NB4 (cell line): ENCODE measurements at regions not wholly inside any gene's neighbourhood (a gene's known extent, or its start where the extent isn't known, plus 50 kb on each side); places are given as distances from the start of the nearest gene placed in this dataset.

Experiments used
- MYC ChIP-seq: IDR thresholded peaks from 2 replicates; pipeline ENCODE4 v1.6.1; 2011; ENCODE audit warnings: low read depth, low read length
- POLR2A ChIP-seq: IDR thresholded peaks from 2 replicates; pipeline ENCODE4 v1.6.1; 2011; ENCODE audit warnings: mild to moderate bottlenecking; ENCODE audit not compliant: insufficient read length; ENCODE audit errors: extremely low read depth
- TF ChIP-seq, protein P1 (sequence below): IDR thresholded peaks from one replicate; pipeline ENCODE4 v1.5.1; 2012; ENCODE audit warnings: low read depth, low read length

DNA sequence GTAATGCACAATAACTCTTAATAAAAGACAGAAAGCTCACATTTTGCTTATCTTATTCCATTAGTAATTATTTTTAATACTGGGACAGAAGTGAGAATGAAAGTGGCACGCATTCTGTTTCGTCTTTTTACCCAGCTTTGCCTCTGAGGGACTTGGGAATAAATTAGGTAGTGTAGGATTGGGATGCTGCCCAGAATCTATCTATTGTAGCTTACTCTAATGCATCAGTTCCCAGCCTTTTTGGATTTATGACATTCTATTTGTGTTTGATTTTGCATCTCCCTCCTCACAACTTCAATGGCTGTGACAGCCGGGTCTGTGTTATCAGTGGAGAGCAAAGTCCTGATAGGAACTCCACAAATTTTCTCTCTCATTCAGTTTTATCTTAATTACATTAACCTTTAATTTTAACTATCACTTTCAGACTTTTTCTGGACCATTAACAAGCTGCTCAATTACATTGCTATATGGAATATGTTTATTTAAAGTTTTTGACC is 62.9 kb upstream of the TULP4 start:
- TF ChIP-seq, protein P1, sequence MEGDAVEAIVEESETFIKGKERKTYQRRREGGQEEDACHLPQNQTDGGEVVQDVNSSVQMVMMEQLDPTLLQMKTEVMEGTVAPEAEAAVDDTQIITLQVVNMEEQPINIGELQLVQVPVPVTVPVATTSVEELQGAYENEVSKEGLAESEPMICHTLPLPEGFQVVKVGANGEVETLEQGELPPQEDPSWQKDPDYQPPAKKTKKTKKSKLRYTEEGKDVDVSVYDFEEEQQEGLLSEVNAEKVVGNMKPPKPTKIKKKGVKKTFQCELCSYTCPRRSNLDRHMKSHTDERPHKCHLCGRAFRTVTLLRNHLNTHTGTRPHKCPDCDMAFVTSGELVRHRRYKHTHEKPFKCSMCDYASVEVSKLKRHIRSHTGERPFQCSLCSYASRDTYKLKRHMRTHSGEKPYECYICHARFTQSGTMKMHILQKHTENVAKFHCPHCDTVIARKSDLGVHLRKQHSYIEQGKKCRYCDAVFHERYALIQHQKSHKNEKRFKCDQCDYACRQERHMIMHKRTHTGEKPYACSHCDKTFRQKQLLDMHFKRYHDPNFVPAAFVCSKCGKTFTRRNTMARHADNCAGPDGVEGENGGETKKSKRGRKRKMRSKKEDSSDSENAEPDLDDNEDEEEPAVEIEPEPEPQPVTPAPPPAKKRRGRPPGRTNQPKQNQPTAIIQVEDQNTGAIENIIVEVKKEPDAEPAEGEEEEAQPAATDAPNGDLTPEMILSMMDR, result no peak
- TF ChIP-seq POLR2A (no peak), MYC (no peak)
